ENCODE measurements at regions not wholly inside any gene's neighbourhood (a gene's known extent, or its start where the extent isn't known, plus 50 kb on each side); places are given as distances from the start of the nearest gene placed in this dataset.
"Not testable (repeated sequence)": the region's sequence is repeated elsewhere in the genome, so short reads cannot be mapped to it uniquely, and the experiment has no call there.

GRCh38 chr9:80673496-80673895 lies 1015.9 kb downstream of the TLE1 start:
- Histone ChIP-seq H3K4me3 (ENCODE audit: insufficient read depth, low read length, poor library complexity, severe bottlenecking) (no peak overlapping the region), H3K9ac (ENCODE audit: low read length) (no peak overlapping the region), H4K20me1 (ENCODE audit: low read depth, low read length) (no peaks in the 10 kb centered on the region), H3K9me2 (replicated peaks; ENCODE audit: insufficient read depth, low read length) (no peaks in the 10 kb centered on the region), H3K79me2 (ENCODE audit: insufficient read depth, low read length) (no peaks in the 10 kb centered on the region), H2AFZ (ENCODE audit: low read depth, low read length, severe bottlenecking) (no peak overlapping the region), H3K36me3 (ENCODE audit: low read length) (no peaks in the 10 kb centered on the region), H3K27me3 (ENCODE audit: low read length) (no peaks in the 10 kb centered on the region), H3K27ac (ENCODE audit: low read depth, low read length) (no peak overlapping the region), H3K9me3 (ENCODE audit: insufficient read depth, low read length) (no peaks in the 10 kb centered on the region), H3K4me2 (ENCODE audit: low read depth, low read length, poor library complexity, severe bottlenecking) (no peak overlapping the region), H3F3A (ENCODE audit: insufficient read depth) (no peaks in the 10 kb centered on the region)
- TF ChIP-seq, protein P1, sequence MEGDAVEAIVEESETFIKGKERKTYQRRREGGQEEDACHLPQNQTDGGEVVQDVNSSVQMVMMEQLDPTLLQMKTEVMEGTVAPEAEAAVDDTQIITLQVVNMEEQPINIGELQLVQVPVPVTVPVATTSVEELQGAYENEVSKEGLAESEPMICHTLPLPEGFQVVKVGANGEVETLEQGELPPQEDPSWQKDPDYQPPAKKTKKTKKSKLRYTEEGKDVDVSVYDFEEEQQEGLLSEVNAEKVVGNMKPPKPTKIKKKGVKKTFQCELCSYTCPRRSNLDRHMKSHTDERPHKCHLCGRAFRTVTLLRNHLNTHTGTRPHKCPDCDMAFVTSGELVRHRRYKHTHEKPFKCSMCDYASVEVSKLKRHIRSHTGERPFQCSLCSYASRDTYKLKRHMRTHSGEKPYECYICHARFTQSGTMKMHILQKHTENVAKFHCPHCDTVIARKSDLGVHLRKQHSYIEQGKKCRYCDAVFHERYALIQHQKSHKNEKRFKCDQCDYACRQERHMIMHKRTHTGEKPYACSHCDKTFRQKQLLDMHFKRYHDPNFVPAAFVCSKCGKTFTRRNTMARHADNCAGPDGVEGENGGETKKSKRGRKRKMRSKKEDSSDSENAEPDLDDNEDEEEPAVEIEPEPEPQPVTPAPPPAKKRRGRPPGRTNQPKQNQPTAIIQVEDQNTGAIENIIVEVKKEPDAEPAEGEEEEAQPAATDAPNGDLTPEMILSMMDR (IDR thresholded peaks at IDR 0.05; ENCODE audit: insufficient read depth, low read length, poor library complexity, severe bottlenecking), result no peak

DNA sequence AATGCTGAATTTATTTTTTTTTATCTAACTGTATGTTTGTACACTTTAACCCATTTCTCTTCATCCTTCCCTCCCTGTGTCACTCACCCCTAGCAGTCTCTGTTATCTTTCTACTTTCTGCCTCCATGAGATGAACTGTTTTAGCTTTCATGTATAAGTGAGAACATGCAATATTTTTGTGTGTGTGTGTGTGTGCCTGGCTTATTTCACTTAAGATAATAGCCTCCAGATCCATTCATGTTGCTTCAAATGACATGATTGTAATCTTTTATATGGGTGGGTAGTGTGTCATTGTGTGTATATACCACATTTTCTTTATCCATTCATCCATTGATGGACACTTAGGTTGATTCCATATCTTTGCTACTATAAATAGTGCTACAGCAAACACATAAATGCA lies 1023.9 kb downstream of the TLE1 start:
- Histone ChIP-seq H3K9ac (ENCODE audit: low read length) (no peak overlapping the region), H3K36me3 (ENCODE audit: low read length) (no peaks in the 10 kb centered on the region), H4K20me1 (ENCODE audit: low read depth, low read length) (no peaks in the 10 kb centered on the region), H3K9me3 (ENCODE audit: insufficient read depth, low read length) (no peaks in the 10 kb centered on the region), H3K4me3 (ENCODE audit: insufficient read depth, low read length, poor library complexity, severe bottlenecking) (no peak overlapping the region), H3K79me2 (ENCODE audit: insufficient read depth, low read length) (no peaks in the 10 kb centered on the region), H2AFZ (ENCODE audit: low read depth, low read length, severe bottlenecking) (no peak overlapping the region), H3K4me2 (ENCODE audit: low read depth, low read length, poor library complexity, severe bottlenecking) (no peak overlapping the region), H3K27me3 (ENCODE audit: low read length) (no peaks in the 10 kb centered on the region), H3K9me2 (replicated peaks; ENCODE audit: insufficient read depth, low read length) (no peaks in the 10 kb centered on the region), H3F3A (ENCODE audit: insufficient read depth) (no peaks in the 10 kb centered on the region), H3K27ac (ENCODE audit: low read depth, low read length) (no peak overlapping the region)
- TF ChIP-seq EZH2phosphoT487 (conservative IDR thresholded peaks at IDR 0.05; ENCODE audit: low read length), result no peak

DNA sequence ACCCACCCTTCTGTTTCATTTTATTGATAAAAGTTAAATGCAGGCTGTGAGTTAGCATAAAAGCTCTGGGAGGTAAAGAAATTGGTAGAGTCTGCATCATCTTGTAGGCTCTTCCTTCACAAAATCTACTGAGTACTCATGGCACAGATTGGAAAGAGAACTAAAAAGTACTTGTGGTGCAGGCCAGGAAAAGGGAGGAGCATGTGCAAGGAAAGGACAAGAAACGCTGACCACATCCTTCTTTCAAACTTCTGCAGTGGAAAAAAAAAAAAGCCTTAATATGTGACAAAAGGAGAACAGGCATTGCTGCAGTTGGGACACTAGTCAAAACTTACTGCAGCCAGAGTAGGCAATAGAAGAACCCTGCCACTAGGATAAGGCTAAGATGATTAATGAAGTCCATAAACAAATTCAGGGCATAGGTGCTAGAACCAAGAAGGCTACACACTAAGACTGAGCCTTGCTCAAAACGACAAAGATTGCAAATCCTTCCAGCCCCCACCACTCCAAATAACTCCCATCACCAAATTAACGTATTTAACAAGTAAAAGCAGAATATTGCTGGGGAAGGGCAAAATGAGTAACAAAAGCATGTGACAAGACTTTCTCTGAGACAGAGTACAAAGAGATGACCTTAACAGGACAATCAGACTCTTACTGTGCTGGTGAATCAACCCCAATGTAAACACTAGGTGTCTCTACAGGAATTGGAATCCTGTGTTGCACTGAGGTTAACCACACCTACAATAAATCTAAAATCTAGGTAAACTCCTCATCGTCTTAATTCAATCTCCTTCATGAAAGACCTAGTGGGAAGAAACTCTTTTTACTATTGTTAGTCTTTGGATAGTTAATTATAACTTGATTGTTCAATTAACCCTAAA lies 1024.8 kb downstream of the TLE1 start:
- Histone ChIP-seq H3K27me3 (ENCODE audit: low read length) (no peaks in the 10 kb centered on the region), H3F3A (ENCODE audit: insufficient read depth) (no peaks in the 10 kb centered on the region), H3K9me3 (ENCODE audit: insufficient read depth, low read length) (no peaks in the 10 kb centered on the region), H3K79me2 (ENCODE audit: insufficient read depth, low read length) (no peaks in the 10 kb centered on the region), H3K4me3 (ENCODE audit: insufficient read depth, low read length, poor library complexity, severe bottlenecking) (no peak overlapping the region), H3K9me2 (replicated peaks; ENCODE audit: insufficient read depth, low read length) (no peaks in the 10 kb centered on the region), H3K4me2 (ENCODE audit: low read depth, low read length, poor library complexity, severe bottlenecking) (no peak overlapping the region), H4K20me1 (ENCODE audit: low read depth, low read length) (no peaks in the 10 kb centered on the region), H3K36me3 (ENCODE audit: low read length) (no peaks in the 10 kb centered on the region), H3K27ac (ENCODE audit: low read depth, low read length) (no peak overlapping the region), H3K9ac (ENCODE audit: low read length) (no peak overlapping the region), H2AFZ (ENCODE audit: low read depth, low read length, severe bottlenecking) (no peak overlapping the region)
- TF ChIP-seq EZH2phosphoT487 (conservative IDR thresholded peaks at IDR 0.05; ENCODE audit: low read length), result no peak
- TF ChIP-seq, protein P1 (IDR thresholded peaks at IDR 0.05; ENCODE audit: insufficient read depth, low read length, poor library complexity, severe bottlenecking), result no peak

DNA sequence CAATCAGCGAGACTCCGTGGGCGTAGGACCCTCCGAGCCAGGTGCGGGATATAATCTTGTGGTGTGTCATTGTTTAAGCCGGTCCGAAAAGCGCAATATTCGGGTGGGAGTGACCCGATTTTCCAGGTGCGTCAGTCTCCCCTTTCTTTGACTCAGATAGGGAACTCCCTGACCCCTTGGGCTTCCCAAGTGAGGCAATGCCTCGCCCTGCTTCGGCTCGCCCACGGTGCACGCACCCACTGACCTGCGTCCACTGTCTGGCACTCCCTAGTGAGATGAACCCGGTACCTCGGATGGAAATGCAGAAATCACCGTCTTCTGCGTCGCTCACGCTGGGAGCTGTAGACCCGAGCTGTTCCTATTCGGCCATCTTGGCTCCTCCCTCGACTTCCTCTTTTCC lies 1029.6 kb downstream of the TLE1 start:
- H3K36me3 ChIP-seq (ENCODE audit: low read length); H3F3A ChIP-seq (ENCODE audit: insufficient read depth); H3K4me3 ChIP-seq (ENCODE audit: insufficient read depth, low read length, poor library complexity, severe bottlenecking); H3K4me2 ChIP-seq (ENCODE audit: low read depth, low read length, poor library complexity, severe bottlenecking); H3K79me2 ChIP-seq (ENCODE audit: insufficient read depth, low read length); H2AFZ ChIP-seq (ENCODE audit: low read depth, low read length, severe bottlenecking); H3K27ac ChIP-seq (ENCODE audit: low read depth, low read length); H3K9ac ChIP-seq (ENCODE audit: low read length); H4K20me1 ChIP-seq (ENCODE audit: low read depth, low read length); H3K27me3 ChIP-seq (ENCODE audit: low read length); H3K9me2 ChIP-seq (replicated peaks; ENCODE audit: insufficient read depth, low read length); H3K9me3 ChIP-seq (ENCODE audit: insufficient read depth, low read length): not testable (repeated sequence)
